GM23338 (cell line): ENCODE measurements at regions not wholly inside any gene's neighbourhood (a gene's known extent, or its start where the extent isn't known, plus 50 kb on each side); places are given as distances from the start of the nearest gene placed in this dataset.

ENCODE experiments used
- CREB1 ChIP-seq: fragments of 250-450 bp; sonication (Bioruptor Pico); IDR thresholded peaks from 2 replicates; pipeline ENCODE4 v1.5.0; 2020; ENCODE audit warnings: low read depth, mild to moderate bottlenecking, moderate library complexity
- EZH2 ChIP-seq: fragments of 200-600 bp; sonication (generic); IDR thresholded peaks from one replicate; pipeline ENCODE4 v1.8.0; 2017; ENCODE audit warnings: antibody characterized with exemption, mild to moderate bottlenecking, low read depth; ENCODE audit not compliant: unreplicated experiment
- EZH2phosphoT487 ChIP-seq: fragments of 200-600 bp; sonication (generic); IDR thresholded peaks from one replicate; pipeline ENCODE4 v1.8.1; 2018; ENCODE audit warnings: antibody characterized with exemption; ENCODE audit not compliant: unreplicated experiment
- JUNB ChIP-seq: IDR thresholded peaks from one replicate; pipeline ENCODE4 v1.6.1; 2016; ENCODE audit warnings: antibody characterized with exemption; ENCODE audit not compliant: unreplicated experiment
- NANOG ChIP-seq: IDR thresholded peaks from 2 replicates; pipeline ENCODE4 v1.6.1; 2016; ENCODE audit warnings: antibody characterized with exemption, borderline replicate concordance
- POLR2AphosphoS5 ChIP-seq: IDR thresholded peaks from 2 replicates; pipeline ENCODE4 v1.6.1; 2016; ENCODE audit warnings: antibody characterized with exemption, low read depth
- STAT1 ChIP-seq: IDR thresholded peaks from one replicate; pipeline ENCODE4 v1.6.1; 2016; ENCODE audit warnings: antibody characterized with exemption; ENCODE audit not compliant: unreplicated experiment
- ZNF114 ChIP-seq: fragments of 250-450 bp; sonication (Bioruptor Pico); IDR thresholded peaks from 2 replicates; pipeline ENCODE4 v1.5.0; 2020; ENCODE audit warnings: mild to moderate bottlenecking, moderate library complexity
- TF ChIP-seq, protein P1 (sequence below), 2 experiments: fragments of 200-600 bp in 1 of 2; sonication (generic) in 1 of 2; conservative IDR thresholded peaks; 2 replicates each; pipeline versions ENCODE4 v1.5.1 to v1.6.1; 2016 to 2017; ENCODE audit warnings: antibody characterized with exemption in 2 of 2, low read depth in 2 of 2, mild to moderate bottlenecking in 2 of 2, moderate library complexity in 1 of 2
- TF ChIP-seq, protein P2 (sequence below): IDR thresholded peaks from one replicate; pipeline ENCODE4 v1.6.1; 2018; ENCODE audit warnings: antibody characterized with exemption; ENCODE audit not compliant: unreplicated experiment
- TF ChIP-seq, protein P3 (sequence below): IDR thresholded peaks from 2 replicates; pipeline ENCODE4 v1.6.1; 2016; ENCODE audit warnings: antibody characterized with exemption
- TF ChIP-seq, protein P4 (sequence below): fragments of 250-450 bp; sonication (Bioruptor Pico); IDR thresholded peaks from 2 replicates; pipeline ENCODE4 v1.5.0; 2020; ENCODE audit warnings: mild to moderate bottlenecking, moderate library complexity

DNA sequence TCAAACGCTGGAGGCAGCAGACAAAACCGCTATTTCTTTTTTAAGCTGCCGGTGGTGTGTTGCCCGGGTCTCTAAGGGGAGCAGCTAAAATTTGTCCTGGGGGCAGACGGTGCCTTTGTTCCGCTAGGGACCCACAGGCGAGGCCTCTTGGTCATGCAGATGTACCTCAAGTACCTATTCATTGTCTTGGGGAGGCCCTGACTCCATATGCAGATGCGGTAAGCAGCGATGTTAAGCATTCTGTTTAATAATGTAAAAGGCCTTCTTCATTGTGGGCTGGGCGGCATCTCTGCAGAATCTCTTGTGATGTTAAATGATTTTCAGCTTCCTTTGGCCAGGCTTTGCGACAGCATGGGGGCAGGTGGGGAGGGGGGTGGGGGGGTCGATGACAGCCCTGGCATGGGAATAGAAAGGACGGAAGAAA, 98.9 kb upstream of the PJA1 start:
- TF ChIP-seq, protein P1, sequence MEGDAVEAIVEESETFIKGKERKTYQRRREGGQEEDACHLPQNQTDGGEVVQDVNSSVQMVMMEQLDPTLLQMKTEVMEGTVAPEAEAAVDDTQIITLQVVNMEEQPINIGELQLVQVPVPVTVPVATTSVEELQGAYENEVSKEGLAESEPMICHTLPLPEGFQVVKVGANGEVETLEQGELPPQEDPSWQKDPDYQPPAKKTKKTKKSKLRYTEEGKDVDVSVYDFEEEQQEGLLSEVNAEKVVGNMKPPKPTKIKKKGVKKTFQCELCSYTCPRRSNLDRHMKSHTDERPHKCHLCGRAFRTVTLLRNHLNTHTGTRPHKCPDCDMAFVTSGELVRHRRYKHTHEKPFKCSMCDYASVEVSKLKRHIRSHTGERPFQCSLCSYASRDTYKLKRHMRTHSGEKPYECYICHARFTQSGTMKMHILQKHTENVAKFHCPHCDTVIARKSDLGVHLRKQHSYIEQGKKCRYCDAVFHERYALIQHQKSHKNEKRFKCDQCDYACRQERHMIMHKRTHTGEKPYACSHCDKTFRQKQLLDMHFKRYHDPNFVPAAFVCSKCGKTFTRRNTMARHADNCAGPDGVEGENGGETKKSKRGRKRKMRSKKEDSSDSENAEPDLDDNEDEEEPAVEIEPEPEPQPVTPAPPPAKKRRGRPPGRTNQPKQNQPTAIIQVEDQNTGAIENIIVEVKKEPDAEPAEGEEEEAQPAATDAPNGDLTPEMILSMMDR (conservative IDR thresholded peaks at IDR 0.05; ENCODE audit: low read depth in 2 of 2) = no peak
- TF ChIP-seq EZH2 (no peak), POLR2AphosphoS5 (peak; percentile 68), CREB1 (CRISPR knock-in tag) (no peak), NANOG (peak; percentile 94), JUNB (no peak), EZH2phosphoT487 (no peak), STAT1 (no peak), ZNF114 (CRISPR knock-in tag) (no peak)
- TF ChIP-seq, protein P2, sequence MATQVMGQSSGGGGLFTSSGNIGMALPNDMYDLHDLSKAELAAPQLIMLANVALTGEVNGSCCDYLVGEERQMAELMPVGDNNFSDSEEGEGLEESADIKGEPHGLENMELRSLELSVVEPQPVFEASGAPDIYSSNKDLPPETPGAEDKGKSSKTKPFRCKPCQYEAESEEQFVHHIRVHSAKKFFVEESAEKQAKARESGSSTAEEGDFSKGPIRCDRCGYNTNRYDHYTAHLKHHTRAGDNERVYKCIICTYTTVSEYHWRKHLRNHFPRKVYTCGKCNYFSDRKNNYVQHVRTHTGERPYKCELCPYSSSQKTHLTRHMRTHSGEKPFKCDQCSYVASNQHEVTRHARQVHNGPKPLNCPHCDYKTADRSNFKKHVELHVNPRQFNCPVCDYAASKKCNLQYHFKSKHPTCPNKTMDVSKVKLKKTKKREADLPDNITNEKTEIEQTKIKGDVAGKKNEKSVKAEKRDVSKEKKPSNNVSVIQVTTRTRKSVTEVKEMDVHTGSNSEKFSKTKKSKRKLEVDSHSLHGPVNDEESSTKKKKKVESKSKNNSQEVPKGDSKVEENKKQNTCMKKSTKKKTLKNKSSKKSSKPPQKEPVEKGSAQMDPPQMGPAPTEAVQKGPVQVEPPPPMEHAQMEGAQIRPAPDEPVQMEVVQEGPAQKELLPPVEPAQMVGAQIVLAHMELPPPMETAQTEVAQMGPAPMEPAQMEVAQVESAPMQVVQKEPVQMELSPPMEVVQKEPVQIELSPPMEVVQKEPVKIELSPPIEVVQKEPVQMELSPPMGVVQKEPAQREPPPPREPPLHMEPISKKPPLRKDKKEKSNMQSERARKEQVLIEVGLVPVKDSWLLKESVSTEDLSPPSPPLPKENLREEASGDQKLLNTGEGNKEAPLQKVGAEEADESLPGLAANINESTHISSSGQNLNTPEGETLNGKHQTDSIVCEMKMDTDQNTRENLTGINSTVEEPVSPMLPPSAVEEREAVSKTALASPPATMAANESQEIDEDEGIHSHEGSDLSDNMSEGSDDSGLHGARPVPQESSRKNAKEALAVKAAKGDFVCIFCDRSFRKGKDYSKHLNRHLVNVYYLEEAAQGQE = no peak
- TF ChIP-seq, protein P3, sequence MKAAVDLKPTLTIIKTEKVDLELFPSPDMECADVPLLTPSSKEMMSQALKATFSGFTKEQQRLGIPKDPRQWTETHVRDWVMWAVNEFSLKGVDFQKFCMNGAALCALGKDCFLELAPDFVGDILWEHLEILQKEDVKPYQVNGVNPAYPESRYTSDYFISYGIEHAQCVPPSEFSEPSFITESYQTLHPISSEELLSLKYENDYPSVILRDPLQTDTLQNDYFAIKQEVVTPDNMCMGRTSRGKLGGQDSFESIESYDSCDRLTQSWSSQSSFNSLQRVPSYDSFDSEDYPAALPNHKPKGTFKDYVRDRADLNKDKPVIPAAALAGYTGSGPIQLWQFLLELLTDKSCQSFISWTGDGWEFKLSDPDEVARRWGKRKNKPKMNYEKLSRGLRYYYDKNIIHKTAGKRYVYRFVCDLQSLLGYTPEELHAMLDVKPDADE = no peak
- TF ChIP-seq, protein P4, sequence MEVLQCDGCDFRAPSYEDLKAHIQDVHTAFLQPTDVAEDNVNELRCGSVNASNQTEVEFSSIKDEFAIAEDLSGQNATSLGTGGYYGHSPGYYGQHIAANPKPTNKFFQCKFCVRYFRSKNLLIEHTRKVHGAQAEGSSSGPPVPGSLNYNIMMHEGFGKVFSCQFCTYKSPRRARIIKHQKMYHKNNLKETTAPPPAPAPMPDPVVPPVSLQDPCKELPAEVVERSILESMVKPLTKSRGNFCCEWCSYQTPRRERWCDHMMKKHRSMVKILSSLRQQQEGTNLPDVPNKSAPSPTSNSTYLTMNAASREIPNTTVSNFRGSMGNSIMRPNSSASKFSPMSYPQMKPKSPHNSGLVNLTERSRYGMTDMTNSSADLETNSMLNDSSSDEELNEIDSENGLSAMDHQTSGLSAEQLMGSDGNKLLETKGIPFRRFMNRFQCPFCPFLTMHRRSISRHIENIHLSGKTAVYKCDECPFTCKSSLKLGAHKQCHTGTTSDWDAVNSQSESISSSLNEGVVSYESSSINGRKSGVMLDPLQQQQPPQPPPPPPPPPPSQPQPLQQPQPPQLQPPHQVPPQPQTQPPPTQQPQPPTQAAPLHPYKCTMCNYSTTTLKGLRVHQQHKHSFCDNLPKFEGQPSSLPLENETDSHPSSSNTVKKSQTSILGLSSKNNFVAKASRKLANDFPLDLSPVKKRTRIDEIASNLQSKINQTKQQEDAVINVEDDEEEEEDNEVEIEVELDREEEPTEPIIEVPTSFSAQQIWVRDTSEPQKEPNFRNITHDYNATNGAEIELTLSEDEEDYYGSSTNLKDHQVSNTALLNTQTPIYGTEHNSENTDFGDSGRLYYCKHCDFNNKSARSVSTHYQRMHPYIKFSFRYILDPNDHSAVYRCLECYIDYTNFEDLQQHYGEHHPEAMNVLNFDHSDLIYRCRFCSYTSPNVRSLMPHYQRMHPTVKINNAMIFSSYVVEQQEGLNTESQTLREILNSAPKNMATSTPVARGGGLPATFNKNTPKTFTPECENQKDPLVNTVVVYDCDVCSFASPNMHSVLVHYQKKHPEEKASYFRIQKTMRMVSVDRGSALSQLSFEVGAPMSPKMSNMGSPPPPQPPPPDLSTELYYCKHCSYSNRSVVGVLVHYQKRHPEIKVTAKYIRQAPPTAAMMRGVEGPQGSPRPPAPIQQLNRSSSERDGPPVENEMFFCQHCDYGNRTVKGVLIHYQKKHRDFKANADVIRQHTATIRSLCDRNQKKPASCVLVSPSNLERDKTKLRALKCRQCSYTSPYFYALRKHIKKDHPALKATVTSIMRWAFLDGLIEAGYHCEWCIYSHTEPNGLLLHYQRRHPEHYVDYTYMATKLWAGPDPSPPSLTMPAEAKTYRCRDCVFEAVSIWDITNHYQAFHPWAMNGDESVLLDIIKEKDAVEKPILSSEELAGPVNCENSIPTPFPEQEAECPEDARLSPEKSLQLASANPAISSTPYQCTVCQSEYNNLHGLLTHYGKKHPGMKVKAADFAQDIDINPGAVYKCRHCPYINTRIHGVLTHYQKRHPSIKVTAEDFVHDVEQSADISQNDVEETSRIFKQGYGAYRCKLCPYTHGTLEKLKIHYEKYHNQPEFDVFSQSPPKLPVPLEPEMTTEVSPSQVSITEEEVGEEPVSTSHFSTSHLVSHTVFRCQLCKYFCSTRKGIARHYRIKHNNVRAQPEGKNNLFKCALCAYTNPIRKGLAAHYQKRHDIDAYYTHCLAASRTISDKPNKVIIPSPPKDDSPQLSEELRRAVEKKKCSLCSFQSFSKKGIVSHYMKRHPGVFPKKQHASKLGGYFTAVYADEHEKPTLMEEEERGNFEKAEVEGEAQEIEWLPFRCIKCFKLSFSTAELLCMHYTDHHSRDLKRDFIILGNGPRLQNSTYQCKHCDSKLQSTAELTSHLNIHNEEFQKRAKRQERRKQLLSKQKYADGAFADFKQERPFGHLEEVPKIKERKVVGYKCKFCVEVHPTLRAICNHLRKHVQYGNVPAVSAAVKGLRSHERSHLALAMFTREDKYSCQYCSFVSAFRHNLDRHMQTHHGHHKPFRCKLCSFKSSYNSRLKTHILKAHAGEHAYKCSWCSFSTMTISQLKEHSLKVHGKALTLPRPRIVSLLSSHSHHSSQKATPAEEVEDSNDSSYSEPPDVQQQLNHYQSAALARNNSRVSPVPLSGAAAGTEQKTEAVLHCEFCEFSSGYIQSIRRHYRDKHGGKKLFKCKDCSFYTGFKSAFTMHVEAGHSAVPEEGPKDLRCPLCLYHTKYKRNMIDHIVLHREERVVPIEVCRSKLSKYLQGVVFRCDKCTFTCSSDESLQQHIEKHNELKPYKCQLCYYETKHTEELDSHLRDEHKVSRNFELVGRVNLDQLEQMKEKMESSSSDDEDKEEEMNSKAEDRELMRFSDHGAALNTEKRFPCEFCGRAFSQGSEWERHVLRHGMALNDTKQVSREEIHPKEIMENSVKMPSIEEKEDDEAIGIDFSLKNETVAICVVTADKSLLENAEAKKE (CRISPR knock-in tag) = no peak
